HG03378 (cell line): ENCODE measurements at regions not wholly inside any gene's neighbourhood (a gene's known extent, or its start where the extent isn't known, plus 50 kb on each side); places are given as distances from the start of the nearest gene placed in this dataset.
"Not testable (repeated sequence)": the region's sequence is repeated elsewhere in the genome, so short reads cannot be mapped to it uniquely, and the experiment has no call there.

ENCODE experiments used
- ATAC-seq: cut with Tn5 transposase; IDR thresholded peaks from one replicate; pipeline ENCODE4 v1.9.1; 2021; ENCODE audit warnings: mild to moderate bottlenecking, moderate library complexity; ENCODE audit not compliant: unreplicated experiment

DNA sequence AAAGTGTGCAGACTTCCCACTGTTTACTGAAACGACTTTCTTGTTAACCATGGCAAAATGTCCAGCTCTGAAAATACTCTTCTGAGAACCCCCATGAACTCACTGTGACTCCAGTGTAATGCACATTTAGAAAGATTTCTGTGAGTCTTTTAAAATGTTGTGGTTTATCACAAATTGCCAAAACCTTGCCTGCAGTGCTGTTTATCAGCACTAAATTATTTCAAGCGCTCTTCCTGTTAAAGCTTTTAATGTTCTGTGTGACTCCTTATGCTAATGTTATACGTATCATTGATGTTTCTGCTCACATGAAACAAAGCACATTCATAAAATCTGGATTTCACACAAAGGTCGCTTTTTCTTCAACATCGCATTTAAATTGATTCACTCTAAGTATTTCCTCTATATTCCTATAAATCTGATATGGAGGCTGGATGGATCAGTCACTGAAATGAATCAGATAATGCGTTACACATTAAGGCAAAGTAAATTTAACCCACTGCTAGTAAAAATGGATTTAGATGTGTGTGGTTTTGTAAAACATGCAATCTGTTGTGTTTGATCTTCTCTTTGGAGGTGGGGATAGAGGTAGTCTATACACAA, 521.2 kb downstream of the NYAP2 start:
- no peak for ATAC-seq

DNA sequence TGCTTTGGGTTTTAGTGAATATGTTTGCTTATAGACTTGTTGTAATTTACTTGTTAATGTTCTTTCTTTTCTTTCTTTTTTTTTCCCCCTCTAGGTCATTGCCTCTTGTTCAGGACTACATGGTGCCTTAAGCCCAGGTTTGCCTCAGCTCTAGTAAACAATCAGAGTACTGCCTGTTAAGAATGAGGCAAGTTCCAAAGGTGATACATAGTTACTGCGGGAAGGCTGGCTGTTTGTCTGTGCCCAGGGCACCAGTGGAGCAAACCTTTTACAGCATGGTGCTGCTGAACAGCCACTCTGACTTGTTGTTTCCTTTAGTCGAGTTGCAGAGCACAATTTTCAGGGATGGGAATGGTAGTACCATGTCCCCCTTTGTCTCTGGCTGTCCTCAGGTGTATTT, 517.2 kb downstream of the NYAP2 start:
- no peak for ATAC-seq

DNA sequence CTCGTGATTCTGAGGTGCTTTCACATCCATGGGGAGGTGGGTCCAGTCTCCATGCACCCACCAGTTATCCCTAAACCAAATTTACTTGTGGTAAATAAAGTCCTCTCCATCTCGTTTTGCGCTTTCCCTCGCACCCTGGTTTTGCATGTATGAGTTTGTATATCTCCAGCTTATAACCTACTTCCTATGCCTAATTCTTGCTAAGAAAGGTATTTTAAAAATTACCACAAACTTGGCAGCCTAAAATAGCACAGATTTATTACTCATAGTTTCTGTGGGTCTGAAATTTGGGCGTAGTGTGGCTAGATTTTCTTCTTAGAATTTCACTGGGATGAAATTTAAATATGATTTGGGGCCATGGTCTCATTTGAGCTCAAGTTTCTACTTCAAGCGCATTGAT, 511.5 kb downstream of the NYAP2 start:
- no peak for ATAC-seq

DNA sequence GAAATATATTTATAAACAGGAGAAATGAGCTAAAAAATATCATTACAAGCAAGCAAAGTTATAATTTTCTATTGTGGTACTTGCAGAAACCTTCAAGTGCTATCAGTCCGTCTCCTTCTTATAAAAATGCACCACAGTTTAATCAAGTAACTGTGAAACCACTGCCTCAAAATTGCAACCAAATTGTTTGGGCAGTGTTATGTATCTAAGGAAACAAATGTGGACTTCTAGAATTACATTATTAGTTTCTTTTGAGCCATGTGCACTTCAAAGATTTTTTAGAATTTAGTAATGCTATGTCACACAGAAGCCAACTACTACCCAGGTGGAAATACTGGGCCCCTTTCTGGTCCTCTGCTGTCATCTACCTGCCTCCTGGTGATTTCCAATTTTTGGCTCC, 495.6 kb downstream of the NYAP2 start:
- no peak for ATAC-seq

DNA sequence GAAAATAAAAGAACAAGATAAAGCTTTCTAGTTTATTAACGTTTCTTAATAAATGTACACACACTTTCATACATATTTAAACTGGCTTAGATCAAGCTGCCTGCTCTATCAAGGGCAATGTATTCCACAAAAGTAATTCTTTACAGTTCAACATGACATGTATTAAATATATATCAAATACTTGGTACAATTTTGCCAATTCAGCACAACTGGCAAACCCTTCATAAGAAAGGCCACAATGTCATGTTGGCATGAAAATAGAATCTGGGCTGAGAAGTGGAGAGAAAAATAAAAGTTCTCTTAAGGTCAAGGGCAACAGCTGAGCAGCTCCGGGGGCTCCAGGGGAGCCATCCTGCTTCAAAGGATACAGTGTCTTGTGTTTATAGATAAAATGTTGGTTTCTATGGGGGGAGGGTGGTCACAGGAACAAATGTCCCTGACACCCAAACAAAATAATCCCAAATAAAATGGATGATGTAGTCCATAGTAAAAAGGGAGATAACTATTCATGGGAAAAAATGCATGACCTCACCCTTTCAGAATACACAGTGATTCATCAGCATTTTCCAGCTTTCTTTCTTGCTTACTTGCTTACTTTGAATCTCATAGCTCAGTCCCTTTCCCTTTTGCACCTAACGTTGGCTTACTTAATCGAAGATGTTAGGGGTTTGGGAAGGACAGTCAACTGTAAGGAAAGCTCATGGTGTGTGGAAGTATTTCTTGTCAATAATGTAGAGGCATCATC, 494.9 kb downstream of the NYAP2 start:
- no peak for ATAC-seq

DNA sequence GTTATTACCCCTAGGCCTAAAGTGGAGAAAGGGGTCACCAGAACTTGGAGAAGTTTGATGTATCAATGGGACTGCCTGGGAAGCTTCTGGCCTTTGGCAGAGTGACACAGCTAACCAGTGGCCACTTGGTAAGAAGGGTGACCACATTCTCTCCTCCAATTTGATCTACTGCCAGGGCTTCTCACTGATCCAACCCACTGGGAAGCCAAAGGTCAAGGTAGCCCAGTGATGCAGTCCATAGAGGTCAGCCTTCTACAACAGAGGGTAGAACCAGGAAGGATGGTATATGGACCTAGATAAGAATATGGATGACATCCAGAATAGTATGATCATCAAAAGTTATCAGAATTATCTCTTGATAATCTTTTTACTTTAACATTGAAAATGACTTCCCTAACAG, 493.6 kb downstream of the NYAP2 start:
- no peak for ATAC-seq

DNA sequence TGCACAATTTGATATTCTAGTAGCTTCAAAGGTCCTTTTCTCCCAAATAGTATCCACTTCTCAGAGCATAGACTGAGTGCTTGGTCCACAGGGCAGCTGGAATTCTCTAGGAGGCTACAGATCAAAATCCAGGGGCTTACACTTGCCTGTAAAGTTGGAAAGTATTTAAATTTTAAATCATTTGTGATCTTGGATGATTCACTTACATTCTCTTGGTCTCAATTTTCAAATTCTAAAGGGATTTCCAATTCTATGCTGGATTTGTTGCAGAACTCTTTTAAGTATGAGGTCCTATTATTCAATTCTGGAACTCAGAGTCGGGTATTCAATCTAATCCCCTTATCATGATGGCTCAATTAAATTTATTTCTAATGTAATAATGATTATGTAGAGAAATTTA, 492.3 kb downstream of the NYAP2 start:
- ATAC-seq, result no peak

DNA sequence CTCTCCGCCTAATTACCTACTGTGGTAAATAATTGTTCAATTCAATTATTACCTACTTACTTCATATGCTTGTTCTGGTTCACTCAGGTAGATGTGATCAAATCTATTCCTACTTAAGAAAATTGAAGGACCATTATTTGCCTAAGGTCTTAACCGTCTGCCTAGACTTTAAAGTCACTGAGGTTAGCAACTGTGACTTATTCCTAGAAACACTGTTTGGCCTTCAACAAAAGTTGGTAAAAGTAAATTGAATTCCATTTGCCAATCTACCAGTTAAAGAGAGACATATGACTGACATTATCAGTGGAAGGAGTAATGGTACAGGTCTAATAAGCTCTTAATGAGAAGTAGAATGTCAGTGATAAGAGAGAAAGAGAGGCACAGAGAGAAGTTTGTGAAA, 491.5 kb downstream of the NYAP2 start:
- ATAC-seq, result no peak

DNA sequence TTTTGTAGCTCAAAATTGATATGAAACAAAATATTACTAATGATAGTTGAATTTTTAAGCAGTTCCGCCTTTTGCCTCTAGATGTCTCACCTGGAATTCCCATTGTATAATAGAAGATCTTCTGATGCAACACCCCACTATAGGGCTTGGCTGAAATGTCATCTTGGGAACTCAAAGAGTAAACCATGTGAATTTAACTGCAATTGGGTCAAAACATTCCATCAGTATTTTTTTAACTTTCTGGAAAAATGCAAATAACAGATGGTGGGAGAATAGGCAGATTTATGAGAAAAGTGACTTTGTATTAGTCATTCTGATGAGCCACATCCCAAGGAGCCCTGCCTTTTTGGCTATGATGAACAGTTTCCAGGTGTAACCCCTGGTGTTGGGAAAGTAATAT, 489.9 kb downstream of the NYAP2 start:
- ATAC-seq, result peak; percentile 80

DNA sequence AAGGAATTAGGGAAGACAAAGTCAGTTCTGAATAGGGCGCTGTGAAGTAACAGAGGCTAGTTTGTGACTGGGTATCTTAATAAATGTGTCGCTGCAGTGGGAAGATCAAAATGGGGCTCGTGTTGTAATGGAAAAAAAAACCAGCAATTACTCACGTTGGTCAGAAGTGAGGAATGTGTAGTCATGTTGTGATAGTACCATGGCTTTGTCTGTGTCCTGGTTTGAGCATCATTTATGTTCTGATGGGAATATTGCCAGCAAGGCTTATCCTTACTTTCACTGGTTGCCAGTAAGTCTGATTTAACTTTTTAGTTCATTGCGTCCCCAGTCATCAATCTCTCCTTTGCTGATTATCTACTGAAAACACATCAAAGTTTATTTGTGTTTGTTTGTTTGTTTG, 467.6 kb downstream of the NYAP2 start:
- ATAC-seq, result no peak

DNA sequence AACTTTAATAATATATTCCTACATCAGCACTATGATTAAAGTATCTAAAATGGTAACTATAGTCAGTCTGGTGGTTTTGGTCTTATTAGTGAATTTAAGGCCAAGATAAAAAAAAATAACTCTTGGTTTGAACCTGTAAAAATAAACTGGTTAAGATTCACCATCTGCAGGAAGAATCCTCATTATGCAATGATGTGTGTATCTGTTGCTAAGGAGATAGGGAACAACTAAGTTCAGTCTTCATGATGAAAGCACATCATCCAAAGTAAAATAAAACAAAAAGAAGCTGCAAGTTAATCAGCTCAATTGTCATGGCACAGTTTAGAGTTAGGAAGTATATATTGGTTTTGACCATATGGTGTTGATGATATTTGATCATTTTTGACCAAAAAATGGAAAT, 466.0 kb downstream of the NYAP2 start:
- no peak for ATAC-seq

DNA sequence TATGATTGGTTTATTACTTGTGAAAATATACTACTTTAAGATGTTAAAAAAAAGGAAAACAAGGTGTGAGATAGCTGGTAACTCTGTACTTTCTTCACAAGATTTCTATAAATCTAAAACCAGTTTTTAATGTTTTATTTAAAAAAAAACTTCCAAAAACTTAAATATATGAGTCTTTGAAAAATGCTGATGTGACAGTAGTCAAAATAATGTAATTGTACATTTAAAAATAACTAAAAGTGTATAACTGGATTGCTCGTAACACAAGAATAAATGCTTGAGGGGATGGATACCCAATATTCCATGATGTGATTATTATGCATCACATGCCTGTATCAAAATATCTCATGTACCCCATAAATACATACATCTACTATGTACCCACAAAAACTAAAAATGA, 464.9 kb downstream of the NYAP2 start:
- ATAC-seq, result no peak

DNA sequence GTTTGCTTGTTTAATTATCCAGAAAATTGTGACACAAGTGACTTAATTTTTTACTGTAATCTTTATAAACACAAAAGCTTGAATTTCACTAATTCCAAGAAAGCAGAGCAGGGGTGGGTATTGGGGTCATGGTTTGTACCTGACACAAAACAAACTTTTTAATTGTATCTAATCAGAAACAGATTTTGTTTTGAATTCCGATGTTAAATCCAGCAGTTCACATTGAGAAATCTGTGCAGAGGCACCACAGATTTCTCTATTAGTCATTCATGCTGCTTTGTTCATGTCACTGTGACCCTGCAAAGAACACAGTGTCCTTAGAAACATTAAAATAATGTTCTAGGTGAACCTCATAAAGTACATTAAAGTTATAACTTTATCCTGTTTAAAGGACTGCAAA, 443.4 kb downstream of the NYAP2 start:
- no peak for ATAC-seq

DNA sequence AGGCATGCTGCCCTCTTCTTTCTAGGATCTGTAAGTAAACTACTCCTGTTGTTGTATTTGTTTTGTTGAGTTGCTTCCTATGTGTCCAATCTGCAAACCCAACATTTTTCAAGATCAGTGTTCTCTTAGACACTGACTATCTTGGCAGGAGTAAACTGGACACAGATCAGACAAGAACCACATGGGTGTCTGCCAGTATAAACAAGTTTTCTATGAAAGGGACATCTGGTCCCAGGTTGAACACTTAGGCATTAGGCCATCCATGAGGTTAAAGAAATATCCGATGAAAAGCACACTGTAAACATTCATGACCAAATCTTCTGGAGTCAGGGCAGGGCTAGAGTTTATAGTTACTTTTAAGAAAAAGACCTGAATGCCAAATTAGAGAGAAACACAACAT, 441.8 kb downstream of the NYAP2 start:
- ATAC-seq, result no peak

DNA sequence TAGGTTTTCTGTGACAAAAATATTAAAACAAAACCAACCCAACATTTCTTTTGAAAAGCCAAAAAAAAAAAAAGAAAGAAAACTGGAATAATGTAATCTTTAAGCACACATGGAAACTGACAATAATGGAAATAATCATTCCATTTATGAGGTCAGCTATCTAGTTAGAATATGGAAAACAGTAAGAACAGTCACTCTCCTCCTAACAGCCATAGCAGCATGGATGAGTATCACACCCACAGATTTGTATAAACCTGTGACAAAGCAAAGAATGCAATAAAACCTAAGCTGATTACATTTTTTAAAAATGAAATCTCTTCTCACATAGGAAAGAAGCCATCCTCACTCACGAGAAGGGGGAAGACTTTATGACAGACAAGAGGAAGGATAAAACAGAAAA, 437.8 kb downstream of the NYAP2 start:
- no peak for ATAC-seq

DNA sequence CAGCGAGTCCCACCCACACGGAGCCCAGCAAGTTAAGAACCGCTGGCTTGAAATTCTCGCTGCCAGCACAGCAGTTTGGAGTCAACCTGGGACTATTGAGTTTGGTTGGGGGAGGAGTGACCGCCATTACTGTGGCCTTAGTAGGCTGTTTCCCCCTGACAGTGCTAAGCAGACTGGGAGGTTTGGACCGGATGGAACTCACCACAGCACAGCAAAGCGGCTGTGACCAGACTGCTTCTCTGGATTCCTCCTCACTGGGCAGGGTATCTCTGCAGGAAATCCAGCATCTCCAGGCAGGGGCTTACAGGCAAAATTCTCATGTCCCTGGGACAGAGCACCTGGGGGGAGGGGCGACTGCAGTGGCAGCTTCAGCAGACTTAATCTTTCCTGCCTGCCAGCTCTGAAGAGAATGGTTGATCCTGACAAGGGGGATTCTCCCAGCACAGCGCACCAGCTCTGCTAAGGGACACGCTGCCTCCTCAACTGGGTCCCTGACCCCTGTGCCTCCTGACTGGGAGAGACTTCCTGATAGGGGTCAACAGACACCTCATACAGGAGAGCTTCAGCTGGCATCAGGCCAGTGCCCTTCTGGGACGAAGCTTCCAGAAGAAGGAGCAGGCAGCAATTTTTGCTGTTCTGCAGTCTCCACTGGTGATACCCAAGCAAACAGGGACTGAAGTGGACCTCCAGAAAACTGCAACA, 425.4 kb downstream of the NYAP2 start:
- no peak for ATAC-seq

DNA sequence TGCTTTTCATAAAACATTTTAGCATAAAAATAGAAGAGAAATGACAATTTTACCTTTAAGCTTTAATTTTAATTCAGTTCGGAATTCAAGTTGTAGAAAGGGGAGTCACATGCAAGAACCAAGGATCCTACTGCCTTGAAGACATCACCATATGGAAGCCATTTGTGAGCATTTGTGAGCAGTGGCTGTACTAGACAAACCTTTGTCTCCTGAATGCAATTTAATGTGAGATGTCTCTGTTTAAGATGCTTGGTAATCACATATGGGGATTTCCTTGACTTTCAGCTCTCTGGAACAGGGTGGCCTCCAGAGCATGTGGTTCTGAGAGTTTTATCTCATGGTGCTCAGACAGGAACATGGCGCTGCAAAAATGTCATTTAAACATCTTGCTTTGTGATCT, 421.8 kb downstream of the NYAP2 start:
- ATAC-seq, result no peak

DNA sequence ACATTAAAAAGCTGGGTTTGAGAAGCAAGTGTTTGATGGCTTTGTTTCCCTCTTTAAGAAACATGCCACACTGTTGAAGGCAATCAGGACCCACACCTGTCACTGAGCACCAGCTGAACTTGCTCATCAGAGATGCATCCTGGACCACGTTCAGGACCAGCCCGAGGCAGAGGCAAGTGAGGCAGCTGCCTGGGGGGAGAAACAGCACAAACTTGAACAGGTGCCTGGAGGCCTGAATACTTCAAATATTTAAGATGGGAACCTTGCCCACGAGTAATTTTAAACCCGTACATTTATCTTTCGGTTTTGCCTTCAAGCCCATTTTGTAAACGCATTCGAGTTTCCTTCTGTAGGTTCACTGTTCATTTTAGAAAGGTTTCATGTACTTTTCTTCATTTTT, 421.3 kb downstream of the NYAP2 start:
- no peak for ATAC-seq

DNA sequence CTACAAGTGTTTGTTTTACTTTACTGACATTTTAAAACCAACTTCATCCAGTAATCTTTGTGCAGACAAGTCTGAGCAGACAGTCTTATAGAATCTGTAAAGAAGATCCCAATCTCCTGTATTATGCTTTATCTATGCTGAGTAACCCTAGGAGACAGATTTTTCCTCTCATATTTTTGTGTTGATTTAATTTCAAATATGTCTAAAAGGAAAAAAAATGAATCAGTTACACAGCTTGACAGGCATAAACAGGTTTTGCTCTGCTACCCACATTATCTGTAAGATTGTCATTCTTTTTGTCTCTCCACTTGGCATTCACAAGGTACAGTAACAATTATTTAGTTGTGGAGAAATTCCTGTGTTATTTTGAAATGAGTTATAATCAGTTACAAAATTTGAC, 415.0 kb downstream of the NYAP2 start:
- ATAC-seq, result no peak

DNA sequence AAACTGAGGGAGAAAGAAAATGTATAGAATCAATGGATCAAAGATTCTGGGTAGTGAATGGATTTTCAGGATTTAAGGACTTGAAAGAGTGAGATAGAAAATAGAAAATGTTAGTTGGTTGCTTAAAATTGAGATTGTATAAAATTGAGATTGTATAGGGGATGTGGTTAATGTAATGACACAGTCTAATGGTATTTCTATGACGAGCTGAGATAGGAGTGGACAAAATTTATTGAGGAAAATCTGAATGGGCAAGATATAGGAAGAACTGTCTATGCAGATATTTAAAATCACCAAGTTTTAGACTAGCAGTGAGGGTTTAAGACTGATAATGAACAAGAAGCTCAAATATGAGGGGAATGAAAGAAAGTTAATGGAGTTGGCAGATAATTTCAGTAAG, 406.6 kb downstream of the NYAP2 start:
- no peak for ATAC-seq

DNA sequence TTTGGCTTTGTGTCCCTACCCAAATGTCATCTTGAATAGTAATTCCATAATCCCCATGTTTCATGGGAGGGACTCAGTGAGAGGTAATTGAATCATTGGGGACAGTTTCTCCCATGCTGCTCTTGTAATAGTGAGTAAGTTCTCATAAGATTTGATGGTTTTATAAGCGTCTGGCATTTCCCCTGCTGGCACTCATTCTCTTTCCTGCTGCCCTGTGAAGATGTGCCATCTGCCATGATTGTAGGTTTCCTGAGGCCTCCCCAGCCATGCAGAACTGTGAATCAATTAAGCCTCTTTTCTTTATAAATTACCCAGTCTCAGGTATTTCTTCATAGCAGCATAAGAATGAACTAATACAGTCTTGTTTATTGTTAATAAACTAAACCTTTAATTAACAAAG, 402.6 kb downstream of the NYAP2 start:
- not testable (repeated sequence) for ATAC-seq

DNA sequence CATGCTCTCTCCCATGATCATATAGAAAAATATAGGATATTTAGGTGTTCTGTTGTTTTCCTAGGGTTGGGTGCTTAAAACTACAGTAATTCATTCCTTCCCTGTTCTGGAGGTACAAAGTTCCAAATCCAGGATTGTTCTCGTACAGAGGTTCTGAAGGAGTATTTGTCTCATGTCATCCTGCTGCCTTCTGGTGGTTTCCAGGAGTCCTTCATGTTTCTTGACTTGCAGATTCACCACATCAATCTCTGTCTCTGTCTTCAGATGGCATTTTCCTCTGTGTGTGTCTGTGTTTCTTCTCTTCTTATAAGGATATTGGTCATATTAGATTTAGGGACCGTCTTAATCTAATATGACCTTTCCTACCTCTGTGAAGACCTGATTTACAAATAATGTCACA, 397.9 kb downstream of the NYAP2 start:
- ATAC-seq, result no peak
